ENCODE measurements at regions not wholly inside any gene's neighbourhood (a gene's known extent, or its start where the extent isn't known, plus 50 kb on each side); places are given as distances from the start of the nearest gene placed in this dataset.

DNA sequence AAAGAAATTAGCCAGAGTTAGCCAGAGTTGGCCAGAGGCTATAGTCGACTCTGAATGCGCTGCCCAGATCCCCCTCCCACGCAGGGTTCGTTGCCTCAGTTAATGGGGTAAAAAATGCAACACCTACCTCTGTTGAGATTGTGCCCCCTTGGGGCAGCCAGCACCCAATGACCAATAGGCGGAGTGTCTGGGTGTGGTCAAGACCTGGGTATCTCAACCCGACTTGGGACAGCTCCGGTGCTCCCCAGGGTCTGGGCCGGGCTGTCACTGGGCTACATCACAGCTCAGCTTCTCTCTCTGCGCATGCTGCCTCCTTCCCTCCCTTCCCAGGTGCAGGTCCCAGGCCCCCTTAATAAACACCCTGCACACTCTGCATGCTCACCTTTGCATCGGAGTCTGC is 59.6 kb upstream of the GCSH start:
- Mint-ChIP-seq H3K27ac (no peak overlapping the region), H3K9me3 (no peaks in the 10 kb centered on the region), H3K36me3 (ENCODE audit: insufficient read depth in 1 of 3, low read depth in 3 of 3) (no peaks in the 10 kb centered on the region), H3K4me1 (peaks cover 0 to 5% of the 10 kb centered on the region in 2 experiments; a peak in 1 of 4 replicates), H3K4me3 (no peak overlapping the region), H3K27me3 (ENCODE audit: low read depth) (no peaks in the 10 kb centered on the region)
- no peak overlapping the region for H2BK20ac ChIP-seq (ENCODE audit: low read depth, low read length, poor library complexity, severe bottlenecking)
- no peak overlapping the region for H3K18ac ChIP-seq (ENCODE audit: insufficient read length, low read depth, low read length)
- H3K4ac ChIP-seq (ENCODE audit: low read depth, low read length) = no peak overlapping the region
- H4K8ac ChIP-seq (replicated peaks; ENCODE audit: insufficient read length, low read depth, low read length) = no peak overlapping the region
- no peak overlapping the region for H3T11ph ChIP-seq (ENCODE audit: low read length)
- H2BK5ac ChIP-seq (ENCODE audit: insufficient read length, low read length) = no peak overlapping the region
- no peak overlapping the region for H4K91ac ChIP-seq (ENCODE audit: insufficient read length, low read depth, low read length)
- H3K79me2 ChIP-seq (ENCODE audit: insufficient read depth, low read length) = no peaks in the 10 kb centered on the region
- H2BK15ac ChIP-seq (ENCODE audit: low read depth, low read length) = no peak overlapping the region
- H2AFZ ChIP-seq (ENCODE audit: low read length) = no peak overlapping the region
- H3K27ac ChIP-seq (ENCODE audit: insufficient read length, low read depth, low read length) = no peak overlapping the region
- peak; percentile 18; the same call in 1 of the 3 replicates for TF ChIP-seq CTCF (conservative IDR thresholded peaks at IDR 0.05)
- no peak overlapping the region for H2BK120ac ChIP-seq (ENCODE audit: low read depth, low read length, poor library complexity, severe bottlenecking)
- WGBS (ENCODE audit: extremely low coverage, insufficient read length, low lambda C conversion rate) = no CpG with 5 or more reads among the region's 10 CpGs
- no peak overlapping the region for H3K56ac ChIP-seq (ENCODE audit: insufficient read length, low read depth, low read length)
- H3K27me3 ChIP-seq (ENCODE audit: insufficient read depth, low read length) = no peaks in the 10 kb centered on the region
- no peak for DNase-seq
- H3K79me1 ChIP-seq (ENCODE audit: insufficient read depth, low read depth, low read length, poor library complexity, severe bottlenecking) = no peaks in the 10 kb centered on the region
- H4K20me1 ChIP-seq (ENCODE audit: control insufficient read depth, insufficient read depth, insufficient read length) = no peaks in the 10 kb centered on the region
- H3K23me2 ChIP-seq (ENCODE audit: insufficient read length, low read depth, low read length, poor library complexity, severe bottlenecking) = no peaks in the 10 kb centered on the region
- H2BK12ac ChIP-seq (ENCODE audit: insufficient read length, low read depth, low read length) = no peak overlapping the region
- H4K5ac ChIP-seq (ENCODE audit: insufficient read length, low read depth, low read length) = no peak overlapping the region
- H3K4me2 ChIP-seq (ENCODE audit: insufficient read depth, insufficient read length, low read length) = no peak overlapping the region
- no peak overlapping the region for H3K14ac ChIP-seq (ENCODE audit: insufficient read depth, low read length)
- H2AK5ac ChIP-seq (ENCODE audit: insufficient read length, low read length) = no peak overlapping the region
- no peaks in the 10 kb centered on the region for H3K9me3 ChIP-seq (ENCODE audit: control insufficient read depth, low read depth, low read length)
- H3K4me1 ChIP-seq (ENCODE audit: insufficient read depth, low read length) = no peaks in the 10 kb centered on the region
- H3K23ac ChIP-seq (ENCODE audit: insufficient read length, low read depth, low read length) = no peak overlapping the region
- H3K9ac ChIP-seq (ENCODE audit: extremely low read depth, insufficient read length, low read length) = no peak overlapping the region

Data from H9 (cell line).